Cardiac fibroblast (primary cell): ENCODE measurements at regions not wholly inside any gene's neighbourhood (a gene's known extent, or its start where the extent isn't known, plus 50 kb on each side); places are given as distances from the start of the nearest gene placed in this dataset.

Source experiments
- DNase-seq, 2 donors: peaks; one replicate each; pipeline versions ENCODE4 v3.0.0 to v3.0.0-alpha.2; 2010; ENCODE audit warnings: low read depth in 2 of 2
- H3K4me3 ChIP-seq, 2 donors: replicated peaks in 1 of 2; 1 replicate in 1 of 2; 2 replicates in 1 of 2; pipeline ENCODE4 v1.5.1; 2011; ENCODE audit warnings: low read depth in 2 of 2, low read length in 2 of 2, mild to moderate bottlenecking in 2 of 2, moderate library complexity in 1 of 2
- TF ChIP-seq, protein P1 (sequence below): IDR thresholded peaks from one replicate; pipeline ENCODE4 v1.5.1; 2011; ENCODE audit warnings: low read depth, mild to moderate bottlenecking, low read length, inconsistent platforms

DNA sequence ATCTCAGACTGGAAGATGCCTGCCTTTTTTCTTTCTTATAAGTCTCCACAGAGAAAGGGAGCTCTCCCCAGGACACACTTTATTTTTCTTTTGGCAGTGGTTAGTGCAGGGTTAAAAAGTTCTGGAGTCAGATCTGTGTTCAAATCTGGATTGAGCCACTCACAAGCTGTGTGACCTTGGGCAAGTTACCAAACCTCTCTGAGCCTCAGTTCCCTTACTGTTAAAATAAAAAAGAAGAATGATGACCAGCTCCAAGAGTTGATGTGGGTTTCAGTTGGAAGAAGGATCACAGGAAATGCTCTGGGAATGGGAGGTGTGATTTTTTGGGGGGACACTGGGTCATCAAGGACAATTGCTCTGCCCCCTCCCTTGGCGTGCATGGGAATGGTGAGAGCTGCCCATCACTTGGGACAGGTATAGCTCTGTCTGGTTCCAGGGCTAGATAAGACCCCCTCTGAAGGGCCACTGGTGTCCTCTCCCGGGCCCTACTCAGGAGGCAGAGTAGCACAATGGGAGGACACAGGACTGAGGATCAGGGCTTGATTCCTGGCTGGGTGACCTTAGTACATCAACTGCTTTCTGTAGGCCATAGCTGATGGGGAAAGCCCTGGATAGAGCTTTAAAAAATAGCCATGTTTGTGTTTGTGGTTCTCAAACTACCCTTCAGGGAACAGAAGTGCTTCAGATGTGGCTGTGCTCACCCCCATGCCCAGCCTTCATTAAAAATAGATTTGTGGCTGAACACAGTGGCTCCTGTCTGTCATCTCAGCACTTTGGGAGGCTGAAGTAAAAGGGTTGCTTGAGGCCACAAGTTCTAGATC is 228.3 kb downstream of the MIAT start:
- no peak overlapping the region for H3K4me3 ChIP-seq
- TF ChIP-seq, protein P1, sequence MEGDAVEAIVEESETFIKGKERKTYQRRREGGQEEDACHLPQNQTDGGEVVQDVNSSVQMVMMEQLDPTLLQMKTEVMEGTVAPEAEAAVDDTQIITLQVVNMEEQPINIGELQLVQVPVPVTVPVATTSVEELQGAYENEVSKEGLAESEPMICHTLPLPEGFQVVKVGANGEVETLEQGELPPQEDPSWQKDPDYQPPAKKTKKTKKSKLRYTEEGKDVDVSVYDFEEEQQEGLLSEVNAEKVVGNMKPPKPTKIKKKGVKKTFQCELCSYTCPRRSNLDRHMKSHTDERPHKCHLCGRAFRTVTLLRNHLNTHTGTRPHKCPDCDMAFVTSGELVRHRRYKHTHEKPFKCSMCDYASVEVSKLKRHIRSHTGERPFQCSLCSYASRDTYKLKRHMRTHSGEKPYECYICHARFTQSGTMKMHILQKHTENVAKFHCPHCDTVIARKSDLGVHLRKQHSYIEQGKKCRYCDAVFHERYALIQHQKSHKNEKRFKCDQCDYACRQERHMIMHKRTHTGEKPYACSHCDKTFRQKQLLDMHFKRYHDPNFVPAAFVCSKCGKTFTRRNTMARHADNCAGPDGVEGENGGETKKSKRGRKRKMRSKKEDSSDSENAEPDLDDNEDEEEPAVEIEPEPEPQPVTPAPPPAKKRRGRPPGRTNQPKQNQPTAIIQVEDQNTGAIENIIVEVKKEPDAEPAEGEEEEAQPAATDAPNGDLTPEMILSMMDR, result no peak
- DNase-seq, result no peak

DNA sequence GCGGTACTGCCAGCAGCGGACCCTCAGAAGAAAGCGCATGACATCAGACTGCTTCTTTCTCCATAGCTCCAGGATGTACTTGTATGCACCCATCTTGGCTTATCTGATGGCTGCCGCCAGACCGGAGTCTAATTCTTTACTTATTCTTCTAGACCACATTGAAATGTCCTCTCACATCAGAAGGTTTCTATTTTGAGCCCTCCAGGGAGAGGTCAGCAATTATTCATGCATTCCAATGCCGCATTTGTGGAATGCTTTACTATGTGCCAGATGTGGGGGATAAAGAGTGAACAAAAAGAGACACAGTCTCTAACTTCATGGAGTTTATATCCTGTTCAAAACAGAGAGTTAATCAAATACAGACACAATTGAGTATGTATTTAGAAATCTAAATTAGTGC is 230.1 kb downstream of the MIAT start:
- no peak overlapping the region for H3K4me3 ChIP-seq
- DNase-seq, result peak; percentile 78 to 79
- TF ChIP-seq, protein P1, result no peak

DNA sequence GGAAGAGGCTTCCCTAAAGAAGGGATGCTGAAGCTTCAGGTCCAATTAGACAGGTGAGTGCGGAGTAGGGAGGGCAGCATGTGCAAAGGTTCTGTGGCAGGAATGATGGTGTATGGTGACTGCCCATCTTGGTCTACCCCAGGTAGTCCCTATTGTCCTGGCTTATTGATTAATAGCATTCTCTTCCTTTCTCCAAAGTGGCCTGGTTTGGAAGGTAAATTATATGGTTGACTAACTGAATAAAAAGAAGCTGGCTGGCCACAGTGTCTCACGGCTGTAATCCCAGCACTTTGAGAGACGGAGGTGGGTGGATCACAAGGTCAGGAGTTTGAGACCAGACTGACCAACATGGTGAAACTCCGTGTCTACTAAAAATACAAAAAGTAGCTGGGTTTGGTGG is 230.5 kb downstream of the MIAT start:
- TF ChIP-seq, protein P1, result no peak
- no peak overlapping the region for H3K4me3 ChIP-seq
- no peak for DNase-seq

DNA sequence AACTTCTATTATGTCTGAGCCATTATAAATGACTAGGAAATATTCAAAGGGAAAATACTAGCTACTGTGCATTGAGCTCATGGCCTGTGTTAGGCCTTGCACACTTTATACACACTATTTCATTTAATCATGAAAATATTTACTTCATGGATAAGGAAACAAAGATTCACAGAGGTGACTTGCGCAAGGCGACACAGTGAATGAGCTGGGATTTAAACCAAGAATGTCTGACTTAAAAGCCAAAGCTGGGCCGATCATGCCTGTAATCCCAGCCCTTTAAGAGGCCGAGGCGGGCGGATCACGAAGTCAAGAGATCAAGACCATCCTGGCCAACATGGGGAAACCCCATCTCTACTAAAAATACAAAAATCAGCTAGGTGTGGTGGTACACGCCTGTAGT is 231.5 kb downstream of the MIAT start:
- H3K4me3 ChIP-seq, result no peak overlapping the region
- TF ChIP-seq, protein P1, result no peak
- DNase-seq, result no peak

DNA sequence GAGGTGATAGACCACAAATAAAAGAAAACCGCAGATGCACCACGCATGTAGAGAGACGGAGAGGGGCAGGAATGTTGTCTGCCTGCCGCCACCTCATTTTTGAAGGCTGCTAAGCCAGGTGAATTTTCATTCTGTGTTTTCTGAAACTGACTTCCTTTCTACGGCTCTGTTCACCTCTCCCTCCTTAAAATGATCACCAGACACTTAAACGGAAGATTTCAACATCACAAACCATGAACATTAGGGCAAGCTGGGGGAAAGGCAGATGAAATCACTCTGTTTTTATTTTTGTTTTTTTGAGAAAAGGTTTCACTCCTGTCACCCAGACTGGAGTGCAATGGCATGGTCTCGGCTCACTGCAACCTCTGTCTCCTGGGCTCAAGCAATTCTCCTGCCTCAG is 232.4 kb downstream of the MIAT start:
- no peak overlapping the region for H3K4me3 ChIP-seq
- DNase-seq, result no peak
- TF ChIP-seq, protein P1, result no peak

DNA sequence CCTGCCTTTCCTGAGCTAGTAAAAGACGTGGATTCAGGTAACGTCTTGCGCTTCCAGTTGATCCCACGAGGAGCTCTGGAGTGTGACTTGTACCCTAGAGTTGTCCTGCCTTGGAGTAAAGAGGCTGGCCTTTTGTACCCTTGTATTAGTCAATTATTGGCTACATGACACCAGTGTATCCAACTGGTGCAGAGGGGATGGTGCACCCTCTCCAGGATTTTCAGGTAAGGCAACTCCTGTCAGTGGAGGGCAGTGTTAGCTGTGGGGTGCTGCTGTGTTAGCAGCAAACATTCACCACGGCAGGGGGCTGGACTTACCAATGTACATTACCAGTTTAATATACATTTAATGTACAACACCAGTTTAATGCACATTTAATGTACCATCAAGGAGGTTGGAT is 233.5 kb downstream of the MIAT start:
- H3K4me3 ChIP-seq, result no peak overlapping the region
- TF ChIP-seq, protein P1, result no peak
- no peak for DNase-seq

DNA sequence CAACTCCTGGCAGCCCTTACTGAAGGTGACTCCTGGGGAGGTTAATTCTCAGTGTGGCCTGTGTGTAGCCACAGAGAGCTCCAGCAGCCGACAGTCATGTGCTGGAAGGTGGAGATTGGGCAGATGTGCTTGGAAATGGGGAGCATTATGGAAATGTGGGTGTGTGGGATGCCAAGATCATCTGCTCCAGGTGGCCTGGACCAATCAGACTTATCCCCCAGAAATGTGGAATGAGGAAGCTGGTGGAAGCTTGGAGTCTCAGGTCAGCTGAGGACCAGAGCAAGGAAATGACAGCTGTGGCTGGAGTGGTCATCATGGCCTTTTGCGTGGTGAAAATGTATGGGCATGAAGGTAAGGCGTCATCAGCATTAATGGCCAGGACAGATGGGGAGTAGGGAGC is 234.0 kb downstream of the MIAT start:
- no peak for DNase-seq
- no peak overlapping the region for H3K4me3 ChIP-seq
- TF ChIP-seq, protein P1, result no peak
